ENCODE measurements at regions not wholly inside any gene's neighbourhood (a gene's known extent, or its start where the extent isn't known, plus 50 kb on each side); places are given as distances from the start of the nearest gene placed in this dataset.

- TF ChIP-seq CTCF (IDR thresholded peaks at IDR 0.05; ENCODE audit: poor library complexity) (no peak), EZH2 (IDR thresholded peaks at IDR 0.05; ENCODE audit: borderline replicate concordance) (no peak)
These were observed 215.9 kb downstream of the EXOC5 start for GRCh38 chr14:57052705-57053302.

All from hepatocyte (in vitro differentiated cells).